ENCODE measurements at regions not wholly inside any gene's neighbourhood (a gene's known extent, or its start where the extent isn't known, plus 50 kb on each side); places are given as distances from the start of the nearest gene placed in this dataset.
"Not testable (repeated sequence)": the region's sequence is repeated elsewhere in the genome, so short reads cannot be mapped to it uniquely, and the experiment has no call there.

GRCh38 chr16:58933186-58933585, 199.1 kb upstream of the GOT2 start:
- no peak for DNase-seq
- intact Hi-C loops (cut with DNase I), result no loop called here

GRCh38 chr16:58931436-58931835, 197.3 kb upstream of the GOT2 start:
- intact Hi-C loops (cut with DNase I), result no loop called here
- no peak for DNase-seq

GRCh38 chr16:58923094-58923493, 189.0 kb upstream of the GOT2 start:
- intact Hi-C loops (cut with DNase I), result no loop called here
- DNase-seq, result no peak

GRCh38 chr16:58913456-58913855, 179.3 kb upstream of the GOT2 start:
- intact Hi-C loops (cut with DNase I), result no loop called here

GRCh38 chr16:58912571-58912970, 178.5 kb upstream of the GOT2 start:
- intact Hi-C loops (cut with DNase I), result no loop called here

More at GRCh38 chr16:58913456-58913855, 179.3 kb upstream of the GOT2 start:
- DNase-seq, result no peak

GRCh38 chr16:58906981-58907715, 173.0 kb upstream of the GOT2 start:
- no peak for DNase-seq
- intact Hi-C loops (cut with DNase I), result no loop called here

More at GRCh38 chr16:58912571-58912970, 178.5 kb upstream of the GOT2 start:
- no peak for DNase-seq

- intact Hi-C loops (cut with DNase I), result no loop called here
- DNase-seq, result no peak
Observed at GRCh38 chr16:58904291-58904690, 170.2 kb upstream of the GOT2 start.

- intact Hi-C loops (cut with DNase I), result no loop called here
- DNase-seq, result no peak
Observed at GRCh38 chr16:58889516-58889915, 155.4 kb upstream of the GOT2 start.

GRCh38 chr16:58885528-58886170, 151.5 kb upstream of the GOT2 start:
- no peak for DNase-seq
- intact Hi-C loops (cut with DNase I), result no loop called here

- no peak for DNase-seq
- intact Hi-C loops (cut with DNase I), result no loop called here
Observed at GRCh38 chr16:58884141-58884540, 150.0 kb upstream of the GOT2 start.

- intact Hi-C loops (cut with DNase I), result no loop called here
- DNase-seq, result no peak
Observed at GRCh38 chr16:58883131-58883530, 149.0 kb upstream of the GOT2 start.

GRCh38 chr16:58882292-58882691, 148.2 kb upstream of the GOT2 start:
- DNase-seq, result peak in 4 of 42 donors; percentile 3 to 38 (median 6)
- intact Hi-C loops (cut with DNase I), result no loop called here

- intact Hi-C loops (cut with DNase I); DNase-seq: not testable (repeated sequence)
Observed at GRCh38 chr16:58878641-58879040, 144.5 kb upstream of the GOT2 start.

GRCh38 chr16:58866935-58867334, 132.8 kb upstream of the GOT2 start:
- intact Hi-C loops (cut with DNase I), result no loop called here
- no peak for DNase-seq

GRCh38 chr16:58863761-58864160, 129.6 kb upstream of the GOT2 start:
- DNase-seq, result no peak
- intact Hi-C loops (cut with DNase I), result no loop called here

GRCh38 chr16:58863042-58863441, 128.9 kb upstream of the GOT2 start:
- intact Hi-C loops (cut with DNase I), result no loop called here

GRCh38 chr16:58862334-58863021, 128.4 kb upstream of the GOT2 start:
- DNase-seq, result no peak
- intact Hi-C loops (cut with DNase I), result no loop called here

More at GRCh38 chr16:58863042-58863441, 128.9 kb upstream of the GOT2 start:
- DNase-seq, result no peak

- intact Hi-C loops (cut with DNase I), result no loop called here
- peak in 2 of 42 donors; percentile 11 to 13 for DNase-seq
Observed at GRCh38 chr16:58859958-58860669, 126.0 kb upstream of the GOT2 start.

- DNase-seq; intact Hi-C loops (cut with DNase I): not testable (repeated sequence)
Observed at GRCh38 chr16:58858577-58858976, 124.5 kb upstream of the GOT2 start.

Measured in head of caudate nucleus (tissue), 42 donors.